IPS DF 6.9 (cell line): ENCODE measurements at regions not wholly inside any gene's neighbourhood (a gene's known extent, or its start where the extent isn't known, plus 50 kb on each side); places are given as distances from the start of the nearest gene placed in this dataset.
A peak's percentile ranks its signal among the peaks of the same experiment; 100 is the strongest.
"Not testable (repeated sequence)": the region's sequence is repeated elsewhere in the genome, so short reads cannot be mapped to it uniquely, and the experiment has no call there.

Experiments used
- DNase-seq: peaks from one replicate; pipeline ENCODE4 v3.0.0-alpha.2; 2013; ENCODE audit warnings: low read depth, low spot score
- H3K27ac ChIP-seq: one replicate; pipeline ENCODE4 v1.5.1; 2013; ENCODE audit warnings: low read length, control low read depth
- H3K27me3 ChIP-seq: 2 replicates; pipeline ENCODE4 v1.6.1; 2013; ENCODE audit warnings: mild to moderate bottlenecking, low read length; ENCODE audit not compliant: control insufficient read depth, insufficient read depth
- H3K36me3 ChIP-seq: 2 replicates; pipeline ENCODE4 v1.6.1; 2013; ENCODE audit warnings: low read length; ENCODE audit not compliant: control insufficient read depth, insufficient read depth
- H3K4me1 ChIP-seq: 2 replicates; pipeline ENCODE4 v1.6.1; 2013; ENCODE audit warnings: low read length; ENCODE audit not compliant: control insufficient read depth, insufficient read depth
- H3K4me3 ChIP-seq: 2 replicates; pipeline ENCODE4 v1.5.1; 2013; ENCODE audit warnings: mild to moderate bottlenecking, low read length
- H3K9me3 ChIP-seq: 2 replicates; pipeline ENCODE4 v1.6.1; 2013; ENCODE audit warnings: low read length, inconsistent platforms; ENCODE audit not compliant: control insufficient read depth, insufficient read depth
- WGBS: extraction: QIAGEN DNeasy Blood & Tissue Kit; methylation state at CpG from one replicate; pipeline ENCODE4 v1.1.7; 2013; ENCODE audit warnings: mixed read lengths, missing lambda C conversion rate; ENCODE audit not compliant: insufficient read length, insufficient coverage; 5-methylcytosine and 5-hydroxymethylcytosine counted together

DNA sequence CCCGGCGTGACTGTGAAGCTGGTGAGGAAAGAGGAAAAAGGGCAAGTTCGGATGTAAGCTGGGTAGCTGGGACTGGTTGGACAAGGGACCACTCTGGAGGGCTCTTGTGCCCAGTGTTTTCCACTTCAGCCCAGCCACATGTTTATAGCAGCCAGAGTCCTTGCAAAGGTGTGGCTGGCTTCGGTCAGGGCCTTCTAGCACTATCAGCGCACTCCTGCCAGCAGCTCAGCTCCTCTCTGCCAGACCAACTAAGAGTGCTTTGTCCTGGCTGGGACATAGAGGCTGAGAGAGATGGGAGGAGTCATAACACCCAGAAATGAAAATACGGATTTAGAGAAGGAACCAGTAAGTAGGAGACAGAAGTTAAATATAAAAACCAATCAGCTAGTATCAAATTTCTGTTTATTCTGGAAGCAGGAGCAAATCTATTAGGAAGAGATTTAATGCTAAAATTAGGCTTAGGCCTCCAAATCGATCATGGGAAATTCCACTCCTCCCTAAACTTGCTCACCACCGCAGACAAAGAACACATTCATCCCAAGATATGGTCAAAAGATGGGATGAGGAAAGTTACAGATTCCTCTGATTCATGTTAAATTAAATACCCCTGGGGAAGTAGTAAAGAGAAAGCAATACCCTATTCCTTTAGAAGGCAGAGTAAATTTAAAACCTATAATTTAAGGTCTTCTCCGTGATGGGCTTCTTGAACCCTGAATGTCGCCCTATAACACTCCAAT lies 135.0 kb downstream of the RALA start:
- no peaks in the 10 kb centered on the region for H3K9me3 ChIP-seq
- H3K27ac ChIP-seq = no peak overlapping the region
- no peak overlapping the region for H3K4me3 ChIP-seq
- no peaks in the 10 kb centered on the region for H3K27me3 ChIP-seq
- no peak for DNase-seq
- H3K4me1 ChIP-seq = peaks cover 5% of the 10 kb centered on the region; the same call in 1 of the 2 replicates
- no peaks in the 10 kb centered on the region for H3K36me3 ChIP-seq
- no CpG with 5 or more reads among the region's 10 CpGs for WGBS

DNA sequence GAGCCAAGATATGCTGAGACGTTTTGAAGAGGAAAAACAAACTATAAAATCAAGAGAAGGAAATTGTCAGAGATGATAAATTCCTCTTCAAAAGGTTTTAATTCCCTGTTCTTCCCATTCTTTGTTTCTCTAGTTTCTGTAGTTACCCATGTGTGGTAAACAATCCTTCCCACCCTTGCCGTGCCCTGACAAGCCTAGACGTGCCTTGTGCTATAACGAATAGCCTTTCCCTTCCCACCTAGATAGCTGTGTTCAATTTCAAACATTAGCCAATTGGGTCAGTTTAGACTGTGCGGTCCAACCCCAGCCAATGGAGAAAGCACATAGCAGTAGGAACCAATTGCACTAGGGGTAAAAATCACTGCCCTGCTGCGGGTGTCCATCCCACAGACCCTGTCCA lies 138.1 kb downstream of the RALA start:
- WGBS = no CpG with 5 or more reads among the region's 6 CpGs
- DNase-seq = no peak
- peaks cover 2% of the 10 kb centered on the region; the same call in 1 of the 2 replicates for H3K4me1 ChIP-seq

DNA sequence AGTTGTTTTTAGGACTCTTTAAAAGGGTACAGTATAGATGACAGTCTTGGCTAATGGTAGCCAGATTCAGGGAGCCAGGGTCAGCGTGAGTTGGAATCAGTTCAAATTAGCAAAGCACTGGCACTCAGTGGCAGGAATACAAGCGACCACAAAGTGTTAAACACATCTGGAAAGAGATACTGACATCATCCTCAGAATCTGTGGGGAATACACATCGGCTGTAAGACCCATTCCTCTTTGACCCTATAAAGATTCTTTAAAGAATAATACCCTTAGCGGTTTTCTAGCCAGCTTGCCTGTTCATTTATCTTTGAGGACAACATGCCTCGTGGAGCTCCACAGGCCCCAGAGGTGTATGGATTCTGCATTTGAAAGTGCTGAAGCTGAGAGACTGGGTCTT lies 139.1 kb downstream of the RALA start:
- DNase-seq, H3K27me3 ChIP-seq, H3K4me1 ChIP-seq, H3K9me3 ChIP-seq, H3K36me3 ChIP-seq, H3K4me3 ChIP-seq, H3K27ac ChIP-seq: not testable (repeated sequence)
- no CpG with 5 or more reads among the region's 5 CpGs for WGBS

More for the DNA sequence above, 138.1 kb downstream of the RALA start:
- no peak overlapping the region for H3K4me3 ChIP-seq
- no peaks in the 10 kb centered on the region for H3K36me3 ChIP-seq
- no peaks in the 10 kb centered on the region for H3K27me3 ChIP-seq
- no peaks in the 10 kb centered on the region for H3K9me3 ChIP-seq
- H3K27ac ChIP-seq = no peak overlapping the region

DNA sequence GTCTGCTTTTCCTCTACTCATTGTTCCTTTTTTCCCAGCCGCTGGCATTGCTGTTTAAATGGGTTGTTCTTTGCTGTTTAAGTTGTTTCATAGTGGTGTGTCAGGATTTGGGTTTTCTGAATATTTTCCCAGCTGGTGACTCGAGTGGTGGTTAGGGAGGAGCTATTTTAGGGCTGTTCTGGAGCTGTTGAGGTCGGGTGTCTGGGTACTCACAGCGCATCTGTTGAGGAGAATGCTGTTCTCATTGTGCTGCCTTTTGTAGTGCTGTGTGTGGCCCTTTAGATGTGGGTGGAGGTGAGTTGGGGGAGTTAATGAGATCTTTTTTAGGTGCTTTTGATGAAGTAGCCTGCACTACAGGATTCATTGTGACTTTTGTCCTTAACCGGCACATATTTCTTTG lies 139.5 kb downstream of the RALA start:
- not testable (repeated sequence) for DNase-seq, H3K36me3 ChIP-seq, H3K27ac ChIP-seq, H3K9me3 ChIP-seq, H3K27me3 ChIP-seq, H3K4me1 ChIP-seq, H3K4me3 ChIP-seq
- no CpG with 5 or more reads among the region's 5 CpGs for WGBS

DNA sequence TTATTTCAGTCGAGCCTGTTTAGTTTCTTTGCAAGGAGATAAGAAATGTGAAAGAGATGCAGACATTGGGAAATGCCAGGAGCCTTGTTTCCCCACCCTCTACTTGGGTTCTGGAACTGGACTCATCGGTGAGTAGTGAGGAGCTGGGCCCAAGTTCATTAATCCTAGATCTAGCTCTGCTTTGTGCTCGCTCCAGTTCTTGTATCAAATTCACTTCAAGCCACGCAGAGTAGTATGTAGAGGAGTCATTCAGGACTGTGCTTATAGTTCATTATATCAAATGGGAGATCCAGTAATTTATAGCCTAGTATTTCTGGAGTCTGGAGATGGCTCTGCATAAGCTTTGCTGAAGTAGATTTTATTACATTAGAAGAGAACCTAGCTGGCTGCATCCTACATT lies 142.5 kb downstream of the RALA start:
- H3K4me3 ChIP-seq, H3K4me1 ChIP-seq, H3K9me3 ChIP-seq, DNase-seq, H3K27me3 ChIP-seq, H3K36me3 ChIP-seq, H3K27ac ChIP-seq: not testable (repeated sequence)
- WGBS = no CpG with 5 or more reads among the region's 4 CpGs

DNA sequence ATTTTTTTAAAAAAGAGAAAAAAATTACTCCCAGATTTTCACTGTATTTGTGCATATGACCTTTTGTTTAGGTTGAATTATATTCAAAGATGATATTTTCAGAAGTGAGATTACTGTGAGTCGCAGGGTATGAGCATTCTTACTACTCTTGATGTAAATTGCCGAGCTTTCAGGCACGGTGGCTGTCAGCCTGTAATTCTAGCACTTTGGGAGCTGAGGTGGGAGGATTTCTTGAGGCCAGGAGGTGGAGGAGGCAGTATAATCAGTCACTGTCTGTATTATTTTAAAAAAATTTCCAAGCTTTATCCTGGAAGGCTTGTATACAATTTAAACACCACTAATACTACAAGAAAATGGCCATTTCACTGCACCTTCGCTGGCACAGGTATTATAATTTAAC lies 145.1 kb downstream of the RALA start:
- not testable (repeated sequence) for H3K9me3 ChIP-seq

DNA sequence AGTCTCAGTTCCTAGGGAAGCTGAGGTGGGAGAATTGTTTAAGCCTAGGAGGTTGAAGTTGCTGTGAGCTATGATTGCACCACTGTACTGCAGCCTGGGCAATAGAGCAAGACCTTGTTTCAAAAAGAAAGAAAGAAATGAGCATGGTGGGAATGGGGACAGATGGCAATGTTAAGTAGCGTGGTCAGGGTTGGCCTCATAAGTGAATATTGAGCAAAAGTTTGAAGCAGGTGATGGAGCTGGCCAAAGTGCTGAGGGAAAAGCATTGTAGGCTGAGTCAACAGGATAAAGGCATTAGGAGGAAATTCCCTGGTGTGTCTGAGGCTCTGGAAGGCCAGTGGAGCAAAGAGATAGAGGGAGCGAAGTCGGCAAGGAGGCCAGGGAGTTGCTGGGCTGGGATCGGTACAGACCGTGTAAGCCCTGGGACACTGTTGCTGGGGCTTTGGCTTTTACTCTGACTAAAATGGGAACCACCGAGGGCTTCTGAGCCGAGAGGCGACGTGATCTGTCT lies 151.0 kb downstream of the RALA start:
- H3K36me3 ChIP-seq, H3K27ac ChIP-seq, H3K4me3 ChIP-seq, H3K9me3 ChIP-seq, H3K4me1 ChIP-seq, DNase-seq, H3K27me3 ChIP-seq: not testable (repeated sequence)
- no CpG with 5 or more reads among the region's 9 CpGs for WGBS

More for the DNA sequence above, 145.1 kb downstream of the RALA start:
- not testable (repeated sequence) for H3K27ac ChIP-seq, H3K27me3 ChIP-seq, H3K4me1 ChIP-seq, H3K36me3 ChIP-seq, H3K4me3 ChIP-seq, DNase-seq
- no CpG with 5 or more reads among the region's 4 CpGs for WGBS

DNA sequence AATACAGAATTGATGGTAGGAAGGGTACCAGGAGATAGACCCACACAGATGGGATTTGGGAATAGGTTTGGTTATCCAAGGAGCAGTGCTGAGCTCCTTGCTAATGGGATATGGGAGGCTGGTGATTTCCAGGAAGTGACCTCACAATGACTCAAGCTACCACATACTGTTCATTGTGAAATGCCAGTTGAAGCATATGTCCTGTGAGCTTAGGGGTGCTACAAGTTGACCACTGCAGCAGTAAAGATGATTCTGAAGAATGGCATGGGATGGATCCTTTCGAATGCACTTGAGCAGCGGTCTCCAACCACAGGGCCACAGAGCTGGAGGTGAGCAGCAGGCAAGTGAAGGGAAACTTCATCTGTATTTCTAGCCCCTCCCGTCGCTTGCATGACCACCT lies 158.2 kb downstream of the RALA start:
- not testable (repeated sequence) for H3K9me3 ChIP-seq, DNase-seq, H3K4me3 ChIP-seq, H3K36me3 ChIP-seq, H3K4me1 ChIP-seq, H3K27ac ChIP-seq, H3K27me3 ChIP-seq
- no CpG with 5 or more reads among the region's 4 CpGs for WGBS

DNA sequence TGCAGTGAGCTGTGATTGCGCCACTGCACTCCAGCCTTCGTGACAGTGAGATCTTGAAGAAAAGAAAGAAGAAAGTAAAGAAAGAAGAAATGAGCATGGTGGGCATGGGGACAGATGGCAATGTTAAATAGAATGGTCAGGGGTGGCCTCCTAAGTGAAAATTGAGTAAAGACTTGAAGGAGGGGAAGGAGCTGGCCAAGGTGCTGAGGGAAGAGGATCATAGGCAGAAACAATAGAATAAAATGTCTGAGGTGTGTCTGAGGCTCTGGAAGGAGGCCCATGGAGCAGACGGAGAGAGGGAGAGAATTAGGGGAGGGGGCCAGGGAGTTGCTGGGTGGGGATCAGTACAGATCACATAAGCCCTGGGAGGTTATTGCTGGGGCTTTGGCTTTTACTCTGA lies 163.1 kb downstream of the RALA start:
- DNase-seq, H3K4me3 ChIP-seq, H3K27me3 ChIP-seq, H3K4me1 ChIP-seq, H3K27ac ChIP-seq, H3K9me3 ChIP-seq, H3K36me3 ChIP-seq: not testable (repeated sequence)
- WGBS = no CpG with 5 or more reads among the region's 3 CpGs

DNA sequence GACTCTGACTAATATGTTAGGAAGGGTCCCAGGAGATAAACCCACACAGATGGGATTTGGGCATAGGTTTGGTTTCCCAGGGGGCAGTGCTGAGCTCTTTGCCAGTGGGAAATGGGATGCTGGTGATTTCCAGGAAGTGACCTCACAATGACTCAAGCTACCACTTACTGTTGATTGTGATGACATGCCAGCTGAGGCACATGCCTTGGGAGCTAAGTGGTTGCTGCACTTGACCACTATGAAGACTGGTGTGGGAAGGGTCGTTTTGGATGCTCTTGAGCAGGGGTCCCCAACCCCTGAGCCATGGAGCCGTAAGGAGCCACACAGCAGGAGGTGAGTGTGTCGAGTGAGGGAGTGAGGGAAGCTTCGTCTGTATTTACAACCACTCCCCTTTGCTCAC lies 159.0 kb upstream of the CDK13 start:
- H3K36me3 ChIP-seq, H3K27ac ChIP-seq, H3K9me3 ChIP-seq, H3K27me3 ChIP-seq, H3K4me1 ChIP-seq, H3K4me3 ChIP-seq, DNase-seq: not testable (repeated sequence)
- WGBS = no CpG with 5 or more reads among the region's 4 CpGs

DNA sequence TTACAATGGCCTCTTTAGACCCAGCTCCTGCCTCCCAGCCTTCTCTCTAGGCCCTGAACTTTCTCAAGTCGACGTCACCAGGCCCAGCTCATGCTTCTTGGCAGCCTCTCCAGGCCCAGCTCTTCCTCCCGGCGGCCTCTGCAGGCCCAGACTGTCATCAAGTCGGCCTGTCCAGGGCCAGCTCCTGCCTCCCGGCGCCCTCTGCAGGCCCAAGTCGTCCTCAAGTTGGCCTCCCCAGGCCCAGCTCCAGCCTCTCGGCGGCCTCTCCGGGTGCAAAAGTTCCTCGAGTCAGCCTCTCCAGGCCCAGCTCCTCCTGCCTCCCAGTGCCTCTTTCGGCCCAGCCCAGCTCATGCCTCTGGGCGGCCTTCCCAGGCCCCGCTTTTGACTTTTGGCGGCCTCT lies 158.1 kb upstream of the CDK13 start:
- H3K27me3 ChIP-seq, H3K9me3 ChIP-seq, H3K27ac ChIP-seq, H3K36me3 ChIP-seq, H3K4me1 ChIP-seq, H3K4me3 ChIP-seq: not testable (repeated sequence)
- DNase-seq = peak; percentile 5
- whole genome bisulfite sequencing = no CpG with 5 or more reads among the region's 16 CpGs
